GM18502 (cell line): ENCODE measurements at regions not wholly inside any gene's neighbourhood (a gene's known extent, or its start where the extent isn't known, plus 50 kb on each side); places are given as distances from the start of the nearest gene placed in this dataset.
"Not testable (repeated sequence)": the region's sequence is repeated elsewhere in the genome, so short reads cannot be mapped to it uniquely, and the experiment has no call there.

Source experiments
- ATAC-seq: cut with Tn5 transposase; IDR thresholded peaks from one replicate; pipeline ENCODE4 v1.9.1; 2021; ENCODE audit warnings: mild to moderate bottlenecking; ENCODE audit not compliant: unreplicated experiment, poor library complexity

GRCh38 chr14:30211326-30211725 lies 283.7 kb upstream of the PRKD1 start:
- no peak for ATAC-seq

GRCh38 chr14:30214014-30214413 lies 286.4 kb upstream of the PRKD1 start:
- no peak for ATAC-seq

DNA sequence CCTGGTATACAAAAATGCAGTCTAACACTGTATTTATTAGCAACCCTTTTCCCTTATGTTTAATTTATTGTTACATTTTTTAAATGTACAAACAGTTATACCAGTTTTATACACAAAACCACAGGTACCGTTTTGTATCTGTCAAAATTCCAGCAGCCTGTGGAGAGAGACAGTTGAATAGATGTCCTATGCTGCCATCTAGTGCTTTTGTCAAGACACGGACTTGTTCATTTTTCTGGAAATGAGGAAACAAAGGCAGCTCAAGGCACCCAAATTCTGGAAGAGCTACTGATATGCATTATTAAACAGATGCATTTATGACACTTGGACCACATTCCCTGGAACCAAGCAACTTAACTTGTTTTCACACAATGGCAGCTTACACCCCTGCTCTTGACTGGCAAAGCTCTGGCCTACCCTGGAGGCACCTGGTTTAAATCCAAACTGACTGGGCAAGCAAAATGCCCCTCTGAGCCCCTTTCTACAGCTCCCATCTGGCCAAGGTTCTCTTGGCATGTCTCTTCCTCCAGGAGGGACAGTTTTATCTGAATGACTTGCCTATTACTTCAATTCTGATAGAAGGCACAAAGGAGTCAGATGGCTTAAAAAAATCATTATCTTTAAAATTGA lies 286.9 kb upstream of the PRKD1 start:
- no peak for ATAC-seq

DNA sequence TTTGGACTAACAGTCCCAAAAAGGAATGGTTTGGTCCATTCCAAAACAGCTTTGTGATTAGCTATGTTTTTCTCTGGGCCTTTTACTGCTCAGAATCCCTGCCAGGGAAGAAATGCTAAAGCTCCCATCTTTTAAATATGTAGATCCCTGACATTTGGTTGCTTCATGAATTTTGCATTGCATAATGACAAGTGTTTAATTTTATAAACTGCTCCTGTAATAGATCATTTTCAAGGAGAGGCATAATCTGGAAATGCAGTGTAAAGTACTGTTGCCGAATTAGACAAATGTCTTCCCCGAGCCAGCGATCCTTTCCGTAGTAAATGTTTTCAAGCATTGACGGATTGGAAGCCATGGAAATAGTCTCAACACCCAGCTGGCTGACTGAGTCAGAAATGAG lies 291.3 kb upstream of the PRKD1 start:
- ATAC-seq: no peak

- no peak for ATAC-seq
Observed at GRCh38 chr14:30221546-30221945, 293.9 kb upstream of the PRKD1 start.

DNA sequence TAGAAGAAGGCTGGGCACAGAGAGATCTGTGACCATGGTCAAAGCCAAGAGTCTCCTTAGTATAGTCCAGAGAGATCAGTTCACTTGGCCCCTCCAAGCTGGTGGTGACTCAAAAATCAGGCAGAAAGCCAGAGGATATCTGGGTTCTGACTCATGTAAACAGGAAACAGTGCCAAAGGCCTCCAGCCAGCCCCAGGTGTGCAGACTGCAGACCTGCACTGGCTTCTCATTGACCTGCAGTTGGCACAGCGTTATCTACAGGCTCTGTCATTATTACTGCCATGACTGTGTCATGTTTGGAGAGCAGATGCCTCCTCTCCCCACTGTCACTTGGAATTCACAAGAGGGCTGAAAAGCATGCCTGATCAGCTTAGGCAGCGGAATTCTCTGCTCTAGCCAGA lies 295.7 kb upstream of the PRKD1 start:
- no peak for ATAC-seq

GRCh38 chr14:30223966-30224365 lies 296.3 kb upstream of the PRKD1 start:
- ATAC-seq: no peak

- no peak for ATAC-seq
Observed at GRCh38 chr14:30225176-30225575, 297.5 kb upstream of the PRKD1 start.

DNA sequence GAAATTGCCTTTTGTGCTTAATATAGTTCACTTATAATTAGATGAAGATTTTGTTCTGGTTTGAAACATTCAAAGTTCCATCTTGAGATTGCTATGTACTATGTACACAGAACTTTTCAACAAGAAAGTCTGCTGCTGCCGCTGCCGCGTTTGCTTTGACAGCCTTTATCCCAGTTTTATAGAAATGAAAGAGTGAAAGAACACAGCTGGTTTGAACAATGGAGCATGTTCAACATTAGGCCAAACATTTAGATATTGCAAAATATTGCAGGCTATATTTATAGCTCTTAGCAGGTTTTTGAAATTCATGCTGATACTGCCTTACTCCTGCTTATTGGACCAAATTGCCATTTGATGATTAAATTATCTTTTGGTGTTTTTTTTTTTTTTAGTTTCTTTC lies 299.8 kb upstream of the PRKD1 start:
- ATAC-seq: no peak

DNA sequence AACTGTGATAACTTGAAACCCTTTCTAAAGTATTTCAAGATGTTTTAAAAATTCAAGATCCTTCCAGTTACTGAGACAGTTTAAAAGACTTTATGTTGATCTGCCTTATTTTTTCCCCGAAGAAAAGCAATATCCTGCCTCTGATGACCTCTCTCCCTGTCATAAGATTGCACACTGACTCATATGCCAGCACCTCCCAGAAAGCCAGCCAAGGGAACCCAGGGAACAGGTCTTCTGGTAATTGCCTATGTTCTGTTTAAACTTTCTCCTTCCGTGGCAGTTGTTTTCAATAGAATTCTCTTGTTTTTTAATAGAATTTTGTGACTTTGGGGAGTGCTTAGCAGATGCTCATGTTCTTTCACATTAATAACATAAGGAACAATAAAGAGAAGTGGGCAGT lies 300.2 kb upstream of the PRKD1 start:
- no peak for ATAC-seq

DNA sequence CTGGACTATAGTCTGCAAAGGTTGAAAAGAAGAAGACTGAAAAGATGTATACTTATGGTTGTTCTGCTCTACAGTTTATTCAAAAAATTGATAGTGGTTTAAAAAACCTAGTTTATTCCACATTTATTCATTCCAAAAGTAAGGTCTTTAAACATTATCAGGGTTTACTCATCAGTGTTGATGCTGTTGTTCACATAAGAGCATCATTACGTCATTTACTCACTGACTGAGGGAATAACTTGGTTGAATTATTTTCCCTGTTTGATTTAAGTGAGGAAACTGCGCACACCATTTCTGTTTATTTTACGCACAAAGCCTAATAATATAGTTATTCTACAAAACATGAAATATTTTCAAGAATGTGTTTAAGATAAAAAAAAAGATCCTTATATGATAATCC lies 303.1 kb upstream of the PRKD1 start:
- no peak for ATAC-seq

GRCh38 chr14:30234966-30235365 lies 307.3 kb upstream of the PRKD1 start:
- no peak for ATAC-seq

- no peak for ATAC-seq
Observed at GRCh38 chr14:30235485-30235884, 307.8 kb upstream of the PRKD1 start.

- ATAC-seq: no peak
Observed at GRCh38 chr14:30238936-30239335, 311.3 kb upstream of the PRKD1 start.

GRCh38 chr14:30240018-30240417 lies 312.4 kb upstream of the PRKD1 start:
- ATAC-seq: no peak

GRCh38 chr14:30240685-30241084 lies 313.0 kb upstream of the PRKD1 start:
- no peak for ATAC-seq

DNA sequence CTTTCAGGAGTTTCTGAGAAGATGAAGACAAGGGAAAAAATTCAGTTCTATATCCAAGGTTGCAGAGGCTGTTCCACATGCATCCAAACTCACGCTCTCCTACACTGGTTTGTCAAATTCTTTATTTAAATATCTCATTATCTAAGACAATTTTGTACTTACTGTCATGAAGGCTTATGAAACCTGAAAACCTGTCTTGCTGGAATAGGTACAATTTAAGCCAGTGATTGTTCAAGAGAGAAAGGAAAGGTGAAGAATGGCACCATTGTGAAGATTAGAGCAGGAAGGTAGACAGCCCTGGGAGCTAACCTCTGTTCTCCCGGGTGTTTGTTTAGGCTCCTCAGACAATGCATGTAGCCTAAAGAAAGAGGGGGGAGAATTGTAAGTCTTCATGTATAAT lies 315.1 kb upstream of the PRKD1 start:
- no peak for ATAC-seq

DNA sequence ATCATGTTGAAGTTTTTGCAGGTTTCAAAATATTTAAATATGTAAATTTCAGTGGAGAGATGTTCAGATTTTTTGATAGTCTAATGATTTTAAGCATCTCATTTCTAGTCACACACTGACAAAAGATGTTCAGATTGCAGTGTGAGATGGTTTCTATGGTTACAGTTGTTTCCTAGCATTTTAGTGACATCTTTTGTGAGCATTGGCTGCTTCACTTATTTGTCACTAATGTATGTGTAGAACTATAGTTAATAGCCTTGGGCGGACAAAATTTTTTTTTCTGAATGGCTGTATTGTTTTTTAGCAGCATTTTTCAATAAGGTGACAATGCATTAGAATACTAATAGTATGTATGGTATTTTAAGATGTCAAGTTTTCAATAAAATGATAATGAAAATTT lies 315.6 kb upstream of the PRKD1 start:
- ATAC-seq: no peak

DNA sequence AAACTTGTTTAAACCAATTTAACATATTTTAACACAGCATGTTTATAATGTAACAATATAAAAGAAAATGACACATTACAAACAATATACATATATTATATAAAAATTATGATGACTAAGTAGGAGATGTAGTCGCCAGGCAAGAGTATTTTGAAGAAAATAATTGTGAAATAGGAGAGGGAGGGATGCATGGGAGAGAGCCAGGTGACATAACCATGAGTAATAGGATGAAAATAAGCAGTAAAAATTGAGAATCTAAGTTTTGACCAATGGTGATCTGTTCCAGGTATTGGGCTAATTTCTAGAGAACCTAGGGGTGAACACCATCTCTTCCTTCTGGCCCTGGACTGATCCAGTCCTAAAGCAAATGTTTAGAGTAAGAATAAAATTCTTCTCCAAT lies 315.2 kb upstream of the G2E3 start:
- no peak for ATAC-seq

DNA sequence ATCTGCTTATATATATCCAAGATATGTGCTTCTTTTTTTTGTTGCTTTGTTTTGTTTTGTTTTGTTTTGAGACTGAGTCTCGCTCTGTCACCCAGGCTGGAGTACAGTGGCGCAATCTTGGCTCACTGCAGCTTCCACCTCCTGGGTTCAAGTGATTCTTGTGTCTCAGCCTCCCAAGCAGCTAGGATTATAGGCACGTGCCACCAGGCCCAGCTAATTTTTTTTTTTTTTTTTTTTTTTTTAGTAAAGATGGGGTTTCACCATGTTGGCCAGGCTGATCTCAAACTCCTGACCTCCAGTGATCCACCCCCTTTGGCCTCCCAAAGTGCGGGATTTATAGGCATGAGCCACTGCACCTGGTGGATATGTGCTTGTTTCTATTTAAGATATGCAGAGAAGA lies 314.6 kb upstream of the G2E3 start:
- not testable (repeated sequence) for ATAC-seq

DNA sequence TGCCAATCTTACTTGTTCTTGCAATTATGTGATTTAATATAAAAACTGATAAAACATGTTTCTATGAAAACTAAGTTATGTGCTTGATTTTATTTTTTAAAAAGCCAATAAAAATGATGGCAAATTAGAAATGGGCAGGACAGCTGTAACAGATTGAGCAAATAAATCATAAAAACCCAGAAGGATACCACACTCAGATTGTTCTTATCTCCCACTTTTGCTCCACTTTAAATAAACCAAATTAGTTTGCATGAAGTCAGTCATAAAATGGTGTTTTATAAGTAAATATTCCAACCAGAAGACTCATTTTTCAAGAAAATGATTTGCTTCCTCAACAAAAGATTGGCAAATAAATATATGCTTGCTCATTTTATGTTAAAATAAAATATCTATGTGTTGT lies 307.9 kb upstream of the G2E3 start:
- no peak for ATAC-seq

GRCh38 chr14:30251557-30252100 lies 307.3 kb upstream of the G2E3 start:
- ATAC-seq: no peak

- ATAC-seq: no peak
Observed at GRCh38 chr14:30252151-30252550, 306.8 kb upstream of the G2E3 start.
